GM18867 (cell line): ENCODE measurements at regions not wholly inside any gene's neighbourhood (a gene's known extent, or its start where the extent isn't known, plus 50 kb on each side); places are given as distances from the start of the nearest gene placed in this dataset.
"Not testable (repeated sequence)": the region's sequence is repeated elsewhere in the genome, so short reads cannot be mapped to it uniquely, and the experiment has no call there.

ENCODE experiments used
- ATAC-seq: cut with Tn5 transposase; IDR thresholded peaks from one replicate; pipeline ENCODE4 v1.9.1; 2021; ENCODE audit warnings: mild to moderate bottlenecking, moderate library complexity; ENCODE audit not compliant: unreplicated experiment

- no peak for ATAC-seq
These were observed 128.2 kb upstream of the LARP1 start for GRCh38 chr5:154626876-154627557.

GRCh38 chr5:154625031-154625430, 130.1 kb upstream of the LARP1 start:
- no peak for ATAC-seq

GRCh38 chr5:154624341-154624740, 130.8 kb upstream of the LARP1 start:
- no peak for ATAC-seq

- no peak for ATAC-seq
These were observed 134.8 kb upstream of the LARP1 start for GRCh38 chr5:154620411-154620810.

- ATAC-seq = no peak
These were observed 136.5 kb upstream of the LARP1 start for GRCh38 chr5:154618696-154619095.

DNA sequence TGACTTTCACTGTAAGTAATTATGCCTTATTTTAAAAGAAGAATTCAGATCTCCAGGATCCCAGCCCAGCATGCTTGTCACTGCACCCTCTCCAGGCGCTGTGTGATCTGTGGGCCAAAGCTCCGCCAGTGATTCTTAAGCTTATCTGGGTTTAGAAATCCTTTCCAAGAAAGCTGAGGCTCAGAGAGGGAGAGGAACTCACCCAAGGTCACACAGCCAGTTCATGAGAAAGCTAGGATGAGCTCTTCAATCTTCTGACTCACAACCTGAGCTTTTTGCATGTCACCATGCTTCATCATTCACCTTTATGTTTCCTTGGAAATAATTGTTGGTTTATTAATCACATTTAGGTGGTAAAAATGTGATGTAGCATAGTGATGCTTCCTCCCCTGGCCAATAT, 136.6 kb upstream of the HAND1 start:
- no peak for ATAC-seq

- ATAC-seq = no peak
These were observed 136.1 kb upstream of the HAND1 start for GRCh38 chr5:154614125-154614524.

DNA sequence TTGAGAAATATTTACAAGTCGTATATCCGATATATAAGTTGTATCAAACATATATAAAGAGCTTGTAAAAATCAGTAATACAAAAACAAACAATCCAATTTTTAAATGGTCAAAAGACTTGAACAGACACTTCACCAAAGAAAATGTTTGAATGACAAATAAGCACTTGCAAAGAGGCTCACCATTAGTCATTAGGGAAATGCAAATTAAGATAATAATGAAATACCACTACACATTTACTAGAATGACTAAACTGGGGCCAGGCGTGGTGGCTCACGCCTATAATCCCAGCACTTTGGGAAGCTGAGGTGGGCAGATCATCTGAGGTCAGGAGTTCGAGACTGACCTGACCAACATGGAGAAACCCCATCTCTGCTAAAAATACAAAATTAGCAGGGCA, 134.6 kb upstream of the HAND1 start:
- no peak for ATAC-seq

DNA sequence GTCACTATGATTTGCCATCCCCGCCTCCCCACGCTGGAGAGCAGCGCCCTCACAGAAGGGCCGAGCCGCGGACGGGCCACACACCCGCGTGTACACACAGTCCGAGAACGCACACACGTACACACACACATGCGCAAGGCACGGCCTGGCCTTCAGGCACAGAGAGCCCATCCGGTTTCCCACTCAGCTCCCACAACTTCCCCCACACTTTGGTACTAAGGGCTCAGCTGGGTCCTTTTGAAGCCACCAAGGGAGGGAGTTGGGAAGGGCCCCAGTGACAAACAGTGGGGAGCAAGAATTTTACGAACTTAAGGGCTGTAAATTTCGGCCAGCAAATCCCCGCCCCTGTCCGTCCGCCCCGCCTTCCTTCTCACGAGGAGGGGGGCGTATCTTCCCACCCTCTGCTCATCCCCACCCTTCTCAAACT, 133.3 kb upstream of the HAND1 start:
- no peak for ATAC-seq

- ATAC-seq = peak; percentile 95
These were observed 132.5 kb upstream of the HAND1 start for GRCh38 chr5:154610321-154611154.

GRCh38 chr5:154609251-154609650, 131.2 kb upstream of the HAND1 start:
- no peak for ATAC-seq

GRCh38 chr5:154608531-154609011, 130.5 kb upstream of the HAND1 start:
- no peak for ATAC-seq

DNA sequence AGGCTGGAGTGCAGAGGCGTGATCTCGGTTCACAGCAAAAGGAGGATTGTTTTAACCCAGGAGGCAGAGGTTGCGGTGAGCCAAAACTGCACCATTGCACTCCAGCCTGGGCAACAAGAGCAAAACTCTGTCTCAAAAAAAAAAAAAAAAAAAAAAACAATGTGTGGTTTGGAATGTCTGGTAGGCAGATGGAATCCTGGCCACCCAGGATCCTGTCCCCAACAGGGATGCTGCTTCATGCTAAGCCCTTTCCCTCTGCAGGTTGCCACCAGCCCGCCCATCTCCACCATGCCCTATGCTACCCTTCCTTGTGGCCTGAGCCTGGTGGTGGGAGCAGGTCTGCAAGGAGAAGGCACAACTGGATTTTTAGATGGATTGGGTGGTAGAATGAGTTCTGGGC, 129.7 kb upstream of the HAND1 start:
- ATAC-seq = no peak

DNA sequence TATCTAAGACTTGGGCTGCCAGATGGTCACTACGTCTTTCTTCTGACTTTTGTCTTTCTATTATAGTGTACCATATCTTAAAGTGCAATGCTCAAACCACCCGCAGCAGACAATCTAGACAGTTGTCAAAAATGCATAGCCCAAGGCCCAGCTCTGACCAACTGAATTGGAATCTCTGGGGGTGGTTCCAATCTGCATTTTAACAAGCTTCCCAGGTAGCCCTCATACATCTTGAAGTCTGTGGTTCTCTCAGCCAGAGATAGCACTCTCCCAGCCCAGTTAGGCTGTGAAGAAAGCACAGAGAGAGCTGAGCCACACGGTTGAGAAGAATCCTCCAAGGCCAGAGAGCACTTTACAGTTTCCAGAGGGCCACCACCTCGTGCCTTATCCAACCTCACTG, 128.2 kb upstream of the HAND1 start:
- ATAC-seq = no peak

DNA sequence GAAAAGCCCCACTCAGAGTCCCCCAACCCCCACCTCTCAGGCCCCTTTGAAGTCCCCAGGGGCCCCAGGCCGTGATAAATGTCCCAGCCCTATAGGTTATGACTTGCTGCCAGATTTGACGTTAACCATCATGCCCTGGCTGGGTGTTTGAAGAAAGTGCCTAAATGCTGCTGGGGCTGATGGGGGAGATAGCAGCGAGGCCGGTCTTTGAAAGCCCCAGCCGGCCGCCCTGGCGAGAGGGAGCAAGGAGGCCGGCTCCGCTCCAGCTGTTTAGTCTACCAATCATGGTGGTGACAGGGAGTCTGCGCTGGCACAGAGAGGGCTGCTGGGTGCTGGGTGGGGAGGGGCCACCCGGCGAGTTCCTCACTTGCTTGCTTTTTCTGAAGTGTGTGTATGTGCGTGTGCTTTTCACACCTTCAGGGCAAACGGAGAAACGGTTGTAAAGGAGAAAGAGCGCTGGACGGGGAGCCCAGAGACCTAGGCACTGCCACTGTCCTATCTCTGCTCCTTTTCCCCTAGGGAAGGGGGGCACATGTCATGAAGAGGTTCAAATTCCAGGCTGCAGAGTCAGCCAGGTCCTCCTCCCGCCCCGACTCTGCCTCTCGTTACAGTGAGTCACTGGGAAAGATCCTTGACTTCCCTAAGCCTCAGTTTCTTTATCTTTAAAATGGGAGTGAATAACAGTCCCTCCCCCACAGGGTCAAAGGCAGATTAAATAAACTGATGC, 126.1 kb upstream of the HAND1 start:
- ATAC-seq = no peak

DNA sequence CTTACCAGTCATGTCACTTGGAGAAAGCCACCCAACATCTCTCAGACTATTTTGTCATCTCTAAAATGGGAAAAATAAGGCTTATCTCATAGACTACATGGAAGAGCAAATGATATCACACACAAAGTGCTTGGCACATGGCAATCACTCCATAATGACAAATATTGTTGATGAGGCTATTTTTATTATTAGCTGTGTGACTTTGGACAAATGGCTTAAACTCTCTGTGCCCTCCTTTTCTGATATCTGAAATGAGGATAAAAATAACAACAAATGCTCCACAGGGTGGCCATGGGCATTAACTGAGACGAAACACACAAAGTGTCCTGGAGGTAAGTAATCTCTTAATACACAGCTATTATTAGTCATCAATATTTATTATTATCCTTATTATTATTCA, 125.5 kb upstream of the HAND1 start:
- ATAC-seq = no peak

DNA sequence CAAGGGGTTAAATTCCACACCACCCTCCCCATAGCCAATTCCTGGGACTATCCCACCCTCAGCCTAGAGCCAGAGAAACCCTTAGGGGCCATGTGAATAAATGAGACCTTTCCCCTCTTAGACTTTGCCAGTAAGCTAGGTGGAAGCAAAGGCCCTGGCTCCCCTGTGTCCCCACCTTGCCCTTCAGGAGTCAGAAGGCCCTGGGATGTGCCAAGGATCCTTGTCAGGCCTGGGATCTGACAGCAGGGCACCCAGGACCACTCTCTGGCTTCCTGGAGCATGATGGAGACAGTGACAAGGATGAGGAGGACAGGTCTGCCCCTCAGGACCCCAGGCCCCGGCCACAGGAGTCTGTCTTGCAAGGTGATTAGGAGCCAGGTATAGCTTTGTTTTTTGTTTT, 125.0 kb upstream of the HAND1 start:
- no peak for ATAC-seq

DNA sequence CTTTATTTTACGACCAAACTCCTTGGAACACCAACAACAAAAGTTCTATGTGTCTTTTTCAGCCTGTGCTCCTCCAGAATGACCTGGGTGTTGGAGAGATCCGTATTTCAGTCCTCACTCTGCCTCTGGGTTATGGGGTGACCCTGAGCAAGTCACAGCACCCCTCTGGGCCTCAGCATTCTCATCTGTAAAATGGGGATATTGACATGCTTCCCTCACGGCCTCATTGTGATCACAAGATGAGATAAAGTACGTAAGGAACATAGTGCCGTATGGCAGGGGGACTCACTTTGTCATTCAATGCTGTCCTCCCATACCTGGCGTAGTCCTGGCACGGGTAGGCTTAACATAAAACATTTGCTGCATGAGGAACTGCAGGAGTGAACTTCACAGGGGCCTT, 123.0 kb upstream of the HAND1 start:
- ATAC-seq = no peak

DNA sequence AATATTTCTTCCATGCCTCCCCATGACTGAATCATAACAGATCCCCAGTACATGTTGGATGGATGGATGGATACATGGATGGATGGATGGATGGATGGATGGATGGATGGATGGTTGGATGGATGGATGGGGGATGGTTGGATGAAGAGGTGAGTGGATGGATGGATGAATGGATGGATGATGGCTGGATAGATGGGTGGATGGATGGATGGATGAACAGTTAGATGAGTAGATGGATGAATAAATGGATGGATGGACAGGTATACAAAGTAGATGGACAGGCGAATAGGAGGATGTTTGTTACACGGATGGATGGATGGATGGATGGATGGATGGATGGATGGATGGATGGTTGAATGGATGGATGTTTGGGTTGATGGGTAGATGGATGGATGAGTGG, 120.0 kb upstream of the HAND1 start:
- ATAC-seq = no peak

DNA sequence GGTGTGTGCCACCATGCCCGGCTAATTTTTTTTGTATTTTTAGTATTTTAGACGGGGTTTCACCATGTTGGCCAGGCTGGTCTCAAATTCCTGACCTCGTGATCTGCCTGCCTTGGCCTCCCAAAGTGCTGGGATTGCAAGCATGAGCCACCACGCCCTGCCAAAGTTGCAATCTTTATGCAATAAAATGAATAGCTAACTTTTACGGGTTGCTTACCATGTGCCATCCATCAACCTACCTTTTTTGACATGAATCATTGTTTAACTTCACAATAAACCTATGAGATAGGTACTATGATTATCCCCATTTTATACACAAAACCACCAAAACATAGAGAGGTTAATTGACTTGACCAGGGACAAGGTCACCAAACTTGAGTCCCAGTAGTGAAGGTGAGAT, 118.8 kb upstream of the HAND1 start:
- ATAC-seq = not testable (repeated sequence)

DNA sequence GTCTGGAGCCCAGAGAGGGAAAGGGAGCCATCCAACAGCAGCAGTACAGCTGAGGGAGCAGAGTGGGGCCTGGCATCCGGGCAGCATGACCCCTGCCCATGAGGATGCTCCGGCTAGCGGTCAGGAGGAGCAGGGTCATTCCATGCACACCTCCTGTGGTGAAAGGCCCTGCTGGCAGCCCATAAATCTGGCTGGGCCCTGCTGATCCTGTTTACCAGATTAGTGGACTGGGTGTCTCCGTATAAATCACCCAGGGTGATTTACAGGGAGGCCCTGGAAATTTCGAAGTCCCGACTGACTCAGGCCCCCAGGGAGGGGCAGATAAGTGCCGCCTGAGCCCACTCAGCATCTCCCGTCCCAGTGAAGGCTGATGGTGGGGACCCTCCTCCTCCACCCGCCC, 117.6 kb upstream of the HAND1 start:
- ATAC-seq = no peak

DNA sequence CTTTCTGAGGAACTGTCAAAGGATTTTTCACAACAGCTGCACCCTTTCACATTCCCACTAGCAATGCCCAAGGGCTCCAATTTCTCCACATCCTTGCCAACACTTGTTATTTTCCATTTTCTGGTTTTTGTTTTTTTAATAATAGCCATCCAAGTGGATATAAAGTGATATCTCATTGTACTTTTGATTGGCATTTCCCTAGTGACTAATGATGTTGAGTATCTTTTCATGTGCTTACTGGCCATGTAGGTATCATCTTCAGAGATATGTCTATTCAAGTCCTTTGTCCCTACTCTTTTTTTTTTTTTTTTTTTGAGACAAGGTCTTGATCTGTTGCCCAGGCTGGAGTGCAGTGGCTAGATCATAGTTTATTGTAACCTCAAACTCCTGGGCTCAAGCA, 115.8 kb upstream of the HAND1 start:
- no peak for ATAC-seq
